ENCODE measurements at regions not wholly inside any gene's neighbourhood (a gene's known extent, or its start where the extent isn't known, plus 50 kb on each side); places are given as distances from the start of the nearest gene placed in this dataset.

- DNase-seq (ENCODE audit: low read depth), result no peak
- H3K4me3 ChIP-seq (ENCODE audit: control insufficient read depth, low read depth, low read length), result no peak overlapping the region
- TF ChIP-seq CTCF (conservative IDR thresholded peaks at IDR 0.05; ENCODE audit: control insufficient read depth, insufficient read depth, low read depth, low read length), result no peak
Observed at GRCh38 chr5:3954199-3954598, 358.6 kb downstream of the IRX1 start.

- no peak for DNase-seq (ENCODE audit: low read depth)
- TF ChIP-seq CTCF (conservative IDR thresholded peaks at IDR 0.05; ENCODE audit: control insufficient read depth, insufficient read depth, low read depth, low read length), result no peak
- no peak overlapping the region for H3K4me3 ChIP-seq (ENCODE audit: control insufficient read depth, low read depth, low read length)
Observed at GRCh38 chr5:3954633-3955032, 359.0 kb downstream of the IRX1 start.

GRCh38 chr5:3957658-3958057 is 362.0 kb downstream of the IRX1 start:
- H3K4me3 ChIP-seq (ENCODE audit: control insufficient read depth, low read depth, low read length), result no peak overlapping the region
- DNase-seq (ENCODE audit: low read depth), result no peak
- no peak for TF ChIP-seq CTCF (conservative IDR thresholded peaks at IDR 0.05; ENCODE audit: control insufficient read depth, insufficient read depth, low read depth, low read length)

- TF ChIP-seq CTCF (conservative IDR thresholded peaks at IDR 0.05; ENCODE audit: control insufficient read depth, insufficient read depth, low read depth, low read length), result no peak
- H3K4me3 ChIP-seq (ENCODE audit: control insufficient read depth, low read depth, low read length), result no peak overlapping the region
- no peak for DNase-seq (ENCODE audit: low read depth)
Observed at GRCh38 chr5:3958389-3958788, 362.8 kb downstream of the IRX1 start.

GRCh38 chr5:3962113-3962512 is 366.5 kb downstream of the IRX1 start:
- no peak overlapping the region for H3K4me3 ChIP-seq (ENCODE audit: control insufficient read depth, low read depth, low read length)
- DNase-seq (ENCODE audit: low read depth), result no peak
- TF ChIP-seq CTCF (conservative IDR thresholded peaks at IDR 0.05; ENCODE audit: control insufficient read depth, insufficient read depth, low read depth, low read length), result no peak

GRCh38 chr5:3963652-3964051 is 368.0 kb downstream of the IRX1 start:
- no peak for TF ChIP-seq CTCF (conservative IDR thresholded peaks at IDR 0.05; ENCODE audit: control insufficient read depth, insufficient read depth, low read depth, low read length)
- no peak overlapping the region for H3K4me3 ChIP-seq (ENCODE audit: control insufficient read depth, low read depth, low read length)
- no peak for DNase-seq (ENCODE audit: low read depth)

- H3K4me3 ChIP-seq (ENCODE audit: control insufficient read depth, low read depth, low read length), result no peak overlapping the region
- DNase-seq (ENCODE audit: low read depth), result no peak
- no peak for TF ChIP-seq CTCF (conservative IDR thresholded peaks at IDR 0.05; ENCODE audit: control insufficient read depth, insufficient read depth, low read depth, low read length)
Observed at GRCh38 chr5:3980156-3980555, 384.5 kb downstream of the IRX1 start.
